ENCODE measurements at regions not wholly inside any gene's neighbourhood (a gene's known extent, or its start where the extent isn't known, plus 50 kb on each side); places are given as distances from the start of the nearest gene placed in this dataset.

DNA sequence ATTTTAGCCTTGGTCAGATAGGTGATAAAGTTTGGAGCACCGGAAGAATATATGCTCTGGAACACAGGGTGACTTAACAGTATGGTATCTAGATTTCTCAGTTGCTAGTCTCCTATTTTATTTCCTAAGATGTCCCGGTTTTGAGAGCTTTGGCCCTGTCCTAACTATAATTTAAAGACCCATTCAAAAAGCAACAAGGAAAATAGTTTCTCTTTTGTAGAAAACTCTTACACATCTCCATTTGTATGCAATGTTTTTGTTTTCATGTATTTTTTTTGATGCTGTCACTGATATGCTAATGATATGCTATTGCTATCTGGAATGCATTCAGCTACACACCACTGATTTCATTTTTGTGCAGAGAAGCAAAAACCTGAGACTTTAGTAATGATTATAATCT is 237.8 kb downstream of the GPD2 start:
- Mint-ChIP-seq H3K4me3 (no peak overlapping the region), H3K9me3 (no peaks in the 10 kb centered on the region), H3K36me3 (ENCODE audit: low read depth) (no peaks in the 10 kb centered on the region), H3K27me3 (ENCODE audit: insufficient read depth) (peaks cover 1% of the 10 kb centered on the region), H3K4me1 (ENCODE audit: low read depth) (no peaks in the 10 kb centered on the region), H3K27ac (no peak overlapping the region)
- intact Hi-C loops (cut with micrococcal nuclease), result no loop called here
- no peak for DNase-seq (ENCODE audit: low spot score)

DNA sequence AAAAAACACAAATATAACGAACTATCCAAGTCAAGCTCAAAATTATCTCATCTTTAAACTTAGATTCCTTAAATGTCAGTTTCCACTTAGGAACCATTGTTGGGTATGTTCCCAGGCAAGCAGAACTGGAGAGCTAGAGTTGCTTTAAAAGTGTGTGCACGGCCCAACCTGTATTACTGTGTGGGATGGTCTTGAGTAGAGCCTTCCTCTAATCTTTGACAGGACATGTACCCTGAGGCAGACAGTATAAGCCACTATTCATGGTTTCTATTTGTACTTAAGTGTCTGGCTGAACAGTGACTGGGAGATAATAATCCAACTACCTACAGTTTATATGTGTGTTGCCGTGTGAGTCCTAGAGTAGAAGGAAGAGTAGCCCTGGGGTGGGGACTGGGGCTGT is 239.7 kb downstream of the GPD2 start:
- no peaks in the 10 kb centered on the region for H3K9me3 Mint-ChIP-seq

DNA sequence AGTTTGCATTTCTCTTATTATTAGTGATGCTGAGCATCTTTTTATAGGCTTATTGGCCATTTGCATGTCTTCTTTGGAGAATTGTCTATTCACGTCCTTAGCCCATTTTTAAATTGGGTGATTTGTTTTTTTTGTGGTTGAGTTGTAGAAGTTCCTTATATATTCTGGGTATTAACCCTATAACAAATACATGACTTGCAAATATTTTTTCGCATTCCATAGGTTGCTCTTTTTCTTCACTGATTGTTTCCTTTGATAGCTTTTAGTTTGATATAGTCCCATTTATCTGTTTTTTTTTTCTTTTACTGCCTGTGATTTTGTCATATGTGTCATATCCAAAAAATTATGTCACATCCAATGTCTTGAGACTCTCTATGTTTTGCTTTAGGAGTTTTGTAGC is 243.6 kb downstream of the GPD2 start:
- Mint-ChIP-seq H3K4me1 (ENCODE audit: low read depth) (no peaks in the 10 kb centered on the region), H3K27me3 (ENCODE audit: insufficient read depth) (peaks cover 3% of the 10 kb centered on the region), H3K36me3 (ENCODE audit: low read depth) (no peaks in the 10 kb centered on the region), H3K9me3 (no peaks in the 10 kb centered on the region), H3K4me3 (no peak overlapping the region), H3K27ac (no peak overlapping the region)
- DNase-seq (ENCODE audit: low spot score), result no peak
- intact Hi-C loops (cut with micrococcal nuclease), result no loop called here

More for the DNA sequence above, 239.7 kb downstream of the GPD2 start:
- no peak overlapping the region for H3K4me3 Mint-ChIP-seq
- intact Hi-C loops (cut with micrococcal nuclease), result no loop called here
- H3K27ac Mint-ChIP-seq, result no peak overlapping the region
- no peaks in the 10 kb centered on the region for H3K4me1 Mint-ChIP-seq (ENCODE audit: low read depth)
- H3K36me3 Mint-ChIP-seq (ENCODE audit: low read depth), result no peaks in the 10 kb centered on the region
- DNase-seq (ENCODE audit: low spot score), result no peak
- H3K27me3 Mint-ChIP-seq (ENCODE audit: insufficient read depth), result peaks cover 1% of the 10 kb centered on the region

DNA sequence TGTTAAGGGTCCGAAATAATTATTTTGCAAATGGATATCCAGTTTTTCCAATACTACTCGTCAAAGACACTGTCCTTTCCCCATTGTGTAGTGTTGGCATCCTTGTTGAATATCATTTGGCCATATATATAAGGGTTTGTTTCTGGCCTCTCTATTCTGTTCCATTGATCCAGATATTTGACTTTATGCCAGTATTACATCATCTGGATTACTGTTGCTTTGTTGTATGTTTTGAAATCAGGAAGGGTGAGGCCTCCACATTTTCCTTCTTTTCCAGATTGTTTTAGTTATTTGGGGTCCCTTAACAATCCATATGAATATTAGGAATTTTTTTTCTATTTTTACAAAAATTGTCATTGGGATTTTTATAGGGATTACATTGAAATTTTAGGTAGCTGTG is 244.1 kb downstream of the GPD2 start:
- peaks cover 2% of the 10 kb centered on the region for H3K27me3 Mint-ChIP-seq (ENCODE audit: insufficient read depth)
- no peak for DNase-seq (ENCODE audit: low spot score)
- H3K27ac Mint-ChIP-seq, result no peak overlapping the region
- H3K4me1 Mint-ChIP-seq (ENCODE audit: low read depth), result no peaks in the 10 kb centered on the region
- no peaks in the 10 kb centered on the region for H3K9me3 Mint-ChIP-seq
- H3K4me3 Mint-ChIP-seq, result no peak overlapping the region
- no peaks in the 10 kb centered on the region for H3K36me3 Mint-ChIP-seq (ENCODE audit: low read depth)
- intact Hi-C loops (cut with micrococcal nuclease), result no loop called here

DNA sequence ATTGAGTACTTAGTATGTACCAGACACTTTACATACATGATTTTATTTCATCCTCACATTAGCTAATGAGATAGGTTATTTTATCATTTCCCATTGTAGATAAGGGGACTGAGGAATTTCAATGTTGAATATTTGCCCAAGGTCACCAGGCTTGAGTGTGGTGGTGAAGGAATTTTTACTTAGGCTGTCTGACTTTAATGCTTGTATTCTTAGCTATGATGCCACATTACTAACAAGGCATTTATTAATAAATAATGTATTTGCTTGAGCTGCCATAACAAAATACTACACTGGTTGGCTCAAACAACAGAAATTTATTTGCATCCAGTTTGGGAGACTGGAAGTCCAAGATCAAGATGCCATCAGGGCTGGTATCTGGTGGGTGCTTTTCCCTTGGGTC is 250.9 kb downstream of the GPD2 start:
- DNase-seq (ENCODE audit: low spot score), result no peak
- intact Hi-C loops (cut with micrococcal nuclease), result no loop called here
- H3K4me3 Mint-ChIP-seq, result no peak overlapping the region
- H3K36me3 Mint-ChIP-seq (ENCODE audit: low read depth), result no peaks in the 10 kb centered on the region
- H3K9me3 Mint-ChIP-seq, result no peaks in the 10 kb centered on the region
- no peaks in the 10 kb centered on the region for H3K4me1 Mint-ChIP-seq (ENCODE audit: low read depth)
- no peak overlapping the region for H3K27ac Mint-ChIP-seq
- peaks cover 2% of the 10 kb centered on the region for H3K27me3 Mint-ChIP-seq (ENCODE audit: insufficient read depth)

DNA sequence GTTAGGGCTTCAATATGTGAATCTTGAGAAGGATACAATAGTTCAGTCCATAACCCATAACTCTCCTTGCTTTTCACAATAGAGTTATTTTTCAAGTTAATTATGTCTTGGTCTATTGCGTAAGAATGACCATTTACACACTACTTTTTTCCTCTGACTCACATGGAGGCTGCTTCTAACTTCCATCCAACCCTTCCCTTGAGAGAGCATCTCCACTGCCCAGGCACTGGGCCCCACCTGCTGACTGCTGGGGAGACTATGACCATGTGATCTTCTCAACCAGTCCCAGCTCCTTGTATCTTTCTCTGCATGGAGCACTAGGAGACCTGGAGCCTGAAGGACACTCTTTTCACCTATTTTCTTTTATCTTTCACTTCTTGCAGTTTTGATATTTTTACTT is 251.5 kb downstream of the GPD2 start:
- Mint-ChIP-seq H3K27ac (no peak overlapping the region), H3K4me3 (no peak overlapping the region), H3K9me3 (no peaks in the 10 kb centered on the region), H3K4me1 (ENCODE audit: low read depth) (no peaks in the 10 kb centered on the region), H3K27me3 (ENCODE audit: insufficient read depth) (peaks cover 2% of the 10 kb centered on the region), H3K36me3 (ENCODE audit: low read depth) (no peaks in the 10 kb centered on the region)
- no peak for DNase-seq (ENCODE audit: low spot score)
- intact Hi-C loops (cut with micrococcal nuclease), result no loop called here

DNA sequence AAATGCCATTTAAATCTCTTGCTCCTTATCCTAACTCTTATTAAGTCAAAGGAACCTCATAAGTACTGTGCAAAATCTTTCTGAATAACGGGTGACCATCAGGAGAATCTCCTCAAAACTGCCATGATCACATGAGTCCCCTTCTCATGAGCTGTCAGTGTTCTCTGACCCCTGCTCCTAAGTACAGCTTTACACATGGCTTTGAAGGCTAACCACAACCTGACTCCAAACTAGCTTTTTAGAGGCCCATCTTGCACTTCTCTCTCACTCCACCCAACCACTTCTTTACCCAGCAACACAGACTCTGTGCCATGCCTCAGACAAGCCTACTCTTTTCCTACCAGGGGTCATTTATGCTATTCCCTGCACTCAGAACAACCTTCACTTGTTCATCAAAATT is 253.8 kb downstream of the GPD2 start:
- intact Hi-C loops (cut with micrococcal nuclease), result no loop called here
- H3K27ac Mint-ChIP-seq, result no peak overlapping the region
- no peaks in the 10 kb centered on the region for H3K27me3 Mint-ChIP-seq (ENCODE audit: insufficient read depth)
- H3K4me1 Mint-ChIP-seq (ENCODE audit: low read depth), result no peaks in the 10 kb centered on the region
- no peaks in the 10 kb centered on the region for H3K36me3 Mint-ChIP-seq (ENCODE audit: low read depth)
- H3K4me3 Mint-ChIP-seq, result no peak overlapping the region
- DNase-seq (ENCODE audit: low spot score), result no peak
- no peaks in the 10 kb centered on the region for H3K9me3 Mint-ChIP-seq

DNA sequence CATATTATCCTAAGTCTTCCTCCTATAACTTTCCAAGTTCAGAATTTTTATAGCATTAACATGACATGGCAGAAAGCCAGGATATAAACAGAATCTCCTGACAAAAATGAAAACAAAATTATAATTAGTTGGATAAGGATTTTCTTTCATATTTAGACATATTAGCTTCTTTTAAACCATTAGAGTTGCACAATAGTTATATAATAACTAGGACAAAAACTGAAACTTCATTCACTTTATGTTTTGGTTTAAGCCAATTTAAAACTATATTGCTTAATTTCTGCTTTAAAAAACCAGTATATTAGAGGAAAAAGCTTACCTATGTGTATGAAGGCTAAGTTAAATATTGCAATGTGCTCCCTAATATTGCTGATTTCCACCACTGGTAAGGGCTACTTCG is 254.8 kb downstream of the GPD2 start:
- H3K27me3 Mint-ChIP-seq (ENCODE audit: insufficient read depth), result no peaks in the 10 kb centered on the region
- H3K4me1 Mint-ChIP-seq (ENCODE audit: low read depth), result no peaks in the 10 kb centered on the region
- no peak overlapping the region for H3K4me3 Mint-ChIP-seq
- intact Hi-C loops (cut with micrococcal nuclease), result no loop called here
- H3K9me3 Mint-ChIP-seq, result no peaks in the 10 kb centered on the region
- H3K36me3 Mint-ChIP-seq (ENCODE audit: low read depth), result no peaks in the 10 kb centered on the region
- H3K27ac Mint-ChIP-seq, result no peak overlapping the region
- DNase-seq (ENCODE audit: low spot score), result no peak

DNA sequence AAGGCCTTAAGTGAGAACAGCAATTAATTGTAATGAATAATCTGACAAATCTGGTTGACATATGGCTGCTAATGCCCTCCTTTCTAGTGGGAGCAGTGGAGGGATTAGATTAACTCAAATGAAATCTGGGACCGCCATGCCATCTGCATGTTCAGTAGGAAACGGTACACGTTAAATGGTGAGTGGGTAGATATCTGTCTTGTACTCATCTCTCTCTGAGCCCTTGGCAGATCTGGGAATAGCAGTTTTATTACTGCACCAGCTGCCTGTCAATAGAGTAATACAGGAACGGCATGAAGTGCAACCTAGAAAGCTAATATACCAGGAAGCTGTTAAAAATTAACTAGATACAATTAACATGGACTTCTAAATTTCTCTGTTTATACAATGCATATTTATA is 258.8 kb downstream of the GPD2 start:
- H3K27ac Mint-ChIP-seq, result no peak overlapping the region
- H3K9me3 Mint-ChIP-seq, result no peaks in the 10 kb centered on the region
- H3K4me1 Mint-ChIP-seq (ENCODE audit: low read depth), result no peaks in the 10 kb centered on the region
- H3K27me3 Mint-ChIP-seq (ENCODE audit: insufficient read depth), result peaks cover 8% of the 10 kb centered on the region
- no peak overlapping the region for H3K4me3 Mint-ChIP-seq
- intact Hi-C loops (cut with micrococcal nuclease), result no loop called here
- no peaks in the 10 kb centered on the region for H3K36me3 Mint-ChIP-seq (ENCODE audit: low read depth)
- no peak for DNase-seq (ENCODE audit: low spot score)

DNA sequence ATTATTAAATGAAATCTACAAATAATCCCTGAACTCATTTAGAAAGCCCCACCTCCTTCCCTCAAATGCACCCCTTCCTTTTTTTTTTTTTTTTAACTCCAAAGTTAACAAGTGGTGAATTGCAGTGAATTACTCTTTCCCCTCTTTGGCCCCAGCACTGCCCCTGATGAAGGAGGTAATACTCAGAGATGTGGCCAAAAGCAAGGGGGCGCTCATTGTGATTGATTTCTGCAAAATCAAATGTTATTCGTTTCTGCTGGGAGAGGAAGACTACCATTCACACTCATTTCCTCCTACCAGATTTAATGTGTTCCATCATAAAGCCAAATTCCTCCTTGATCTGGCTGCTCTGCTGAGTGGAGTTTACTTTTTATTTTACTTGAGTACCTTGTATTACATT is 259.4 kb downstream of the GPD2 start:
- intact Hi-C loops (cut with micrococcal nuclease), result no loop called here
- Mint-ChIP-seq H3K27ac (no peak overlapping the region), H3K4me3 (no peak overlapping the region), H3K27me3 (ENCODE audit: insufficient read depth) (peaks cover 8% of the 10 kb centered on the region), H3K4me1 (ENCODE audit: low read depth) (no peaks in the 10 kb centered on the region), H3K36me3 (ENCODE audit: low read depth) (no peaks in the 10 kb centered on the region), H3K9me3 (no peaks in the 10 kb centered on the region)
- no peak for DNase-seq (ENCODE audit: low spot score)

DNA sequence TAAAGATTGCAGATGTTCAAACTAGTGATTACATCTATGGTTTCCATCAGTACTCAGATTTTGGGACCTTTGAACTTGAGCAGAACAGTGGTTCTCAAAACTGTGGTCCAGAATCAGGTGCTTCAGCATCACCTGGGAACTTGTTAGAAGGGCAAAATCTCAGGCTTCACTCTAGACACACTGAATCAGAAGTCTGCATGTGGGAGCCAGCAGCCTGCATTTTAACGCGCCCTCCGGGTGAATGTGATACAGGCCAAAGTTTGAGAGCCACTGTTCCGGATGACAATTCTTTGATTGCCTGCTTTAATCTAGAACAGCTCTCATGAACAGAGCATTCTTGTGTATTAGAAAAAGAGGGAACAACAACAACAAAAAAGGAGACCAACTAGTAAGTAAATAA is 261.7 kb downstream of the GPD2 start:
- Mint-ChIP-seq H3K4me3 (no peak overlapping the region), H3K9me3 (no peaks in the 10 kb centered on the region), H3K27me3 (ENCODE audit: insufficient read depth) (peaks cover 12% of the 10 kb centered on the region), H3K36me3 (ENCODE audit: low read depth) (no peaks in the 10 kb centered on the region), H3K27ac (no peak overlapping the region), H3K4me1 (ENCODE audit: low read depth) (no peaks in the 10 kb centered on the region)
- intact Hi-C loops (cut with micrococcal nuclease), result no loop called here
- no peak for DNase-seq (ENCODE audit: low spot score)

DNA sequence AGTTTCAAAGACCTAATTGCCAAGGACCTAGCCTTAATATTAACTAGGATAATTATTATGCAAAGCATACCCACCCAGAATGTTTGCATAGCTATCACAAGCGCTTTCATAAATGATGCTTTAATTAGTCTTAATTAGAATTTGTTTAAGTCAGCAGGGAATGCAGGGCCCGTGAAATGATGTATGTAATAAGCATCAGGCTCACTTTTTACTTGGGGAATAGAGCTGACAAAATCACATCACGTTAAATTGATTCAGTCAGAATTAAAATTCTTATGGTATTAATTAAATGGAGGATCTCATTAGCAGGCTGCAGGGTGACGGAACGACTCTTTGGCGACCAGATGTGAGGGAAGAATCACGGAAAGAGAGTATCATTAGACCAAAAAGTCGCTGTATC is 264.5 kb downstream of the GPD2 start:
- no peaks in the 10 kb centered on the region for H3K9me3 Mint-ChIP-seq
- no peaks in the 10 kb centered on the region for H3K4me1 Mint-ChIP-seq (ENCODE audit: low read depth)
- no peak overlapping the region for H3K27ac Mint-ChIP-seq
- no peaks in the 10 kb centered on the region for H3K36me3 Mint-ChIP-seq (ENCODE audit: low read depth)
- peaks cover 12% of the 10 kb centered on the region for H3K27me3 Mint-ChIP-seq (ENCODE audit: insufficient read depth)
- H3K4me3 Mint-ChIP-seq, result no peak overlapping the region
- no peak for DNase-seq (ENCODE audit: low spot score)
- intact Hi-C loops (cut with micrococcal nuclease), result loop anchor here (5.0 kb wide), 1 partner anchor 492 kb away; no protein-coding TSS in a partner anchor

DNA sequence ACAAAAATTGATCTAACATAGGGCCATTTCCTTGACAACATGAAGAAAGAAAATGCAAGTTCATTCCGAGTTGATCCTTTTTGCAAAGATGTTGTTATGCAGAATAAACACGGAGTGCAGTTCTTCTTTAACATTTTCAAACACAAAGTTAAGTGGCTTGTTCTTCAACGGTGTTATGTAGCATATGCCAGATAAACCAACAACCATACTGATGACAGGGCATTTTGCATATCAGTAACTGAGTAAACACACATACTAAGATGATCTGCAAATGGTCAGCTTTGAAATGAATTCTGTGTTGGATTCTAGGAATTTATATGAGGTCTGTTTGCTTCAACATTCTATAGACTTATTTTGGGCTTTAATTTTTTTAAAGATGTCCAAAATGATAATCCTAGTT is 266.4 kb downstream of the GPD2 start:
- no peaks in the 10 kb centered on the region for H3K9me3 Mint-ChIP-seq
- no peaks in the 10 kb centered on the region for H3K4me1 Mint-ChIP-seq (ENCODE audit: low read depth)
- intact Hi-C loops (cut with micrococcal nuclease), result loop anchor here (5.0 kb wide), 1 partner anchor 490 kb away; no protein-coding TSS in a partner anchor
- H3K4me3 Mint-ChIP-seq, result no peak overlapping the region
- no peak for DNase-seq (ENCODE audit: low spot score)
- no peak overlapping the region for H3K27ac Mint-ChIP-seq
- peaks cover 12% of the 10 kb centered on the region for H3K27me3 Mint-ChIP-seq (ENCODE audit: insufficient read depth)
- no peaks in the 10 kb centered on the region for H3K36me3 Mint-ChIP-seq (ENCODE audit: low read depth)

DNA sequence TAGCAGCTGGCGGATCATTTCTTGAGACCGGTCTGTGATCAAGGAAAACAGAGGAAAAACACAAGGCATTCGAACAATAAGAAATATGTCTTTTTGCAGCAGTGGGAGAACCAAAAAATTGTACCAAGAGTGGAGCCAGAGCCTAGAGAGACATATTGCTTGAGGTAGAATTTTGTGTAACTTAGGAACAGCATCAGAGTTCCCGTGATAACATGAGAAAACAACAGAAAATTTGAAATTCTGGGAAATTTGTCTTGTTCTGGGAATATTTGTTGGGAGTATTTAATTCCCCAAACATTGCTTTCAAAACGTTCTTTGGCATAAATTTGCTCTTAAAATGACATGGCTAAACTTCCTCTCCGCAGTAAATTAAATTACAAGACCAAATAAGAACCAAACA is 267.5 kb downstream of the GPD2 start:
- no peak for DNase-seq (ENCODE audit: low spot score)
- Mint-ChIP-seq H3K9me3 (no peaks in the 10 kb centered on the region), H3K4me1 (ENCODE audit: low read depth) (no peaks in the 10 kb centered on the region), H3K27ac (no peak overlapping the region), H3K36me3 (ENCODE audit: low read depth) (no peaks in the 10 kb centered on the region), H3K4me3 (no peak overlapping the region), H3K27me3 (ENCODE audit: insufficient read depth) (peaks cover 9% of the 10 kb centered on the region)
- intact Hi-C loops (cut with micrococcal nuclease), result loop anchor here (5.0 kb wide), 1 partner anchor 489 kb away; no protein-coding TSS in a partner anchor

Data from activated T-helper 1 cell treated with anti-CD3 and anti-CD28 coated beads, Interleukin-12 subunit alpha, Interleukin-12 subunit beta, Interleukin-2, Interleukin-4 antibody, amounts not matched to agents 30 ng/mL and 10 ng/mL and 1 ng/mL, durations not matched to agents 14 hours and 24 hours and 36 hours (primary cell).